PC-3 (cell line): ENCODE measurements at regions not wholly inside any gene's neighbourhood (a gene's known extent, or its start where the extent isn't known, plus 50 kb on each side); places are given as distances from the start of the nearest gene placed in this dataset.

ENCODE experiments used
- ATAC-seq: fragments of 200-7000 bp; cut with Tn5 transposase; 2 replicates; pipeline ENCODE4 v1.9.1; 2020; ENCODE audit warnings: mild to moderate bottlenecking, moderate library complexity
- BruUV-seq: library from RNA; stranded (reverse); fragments of 400-500 nt; replicated peaks from 2 replicates; lab custom pipeline; 2021; lab: Mats Ljungman, UMichigan
- CTCF ChIA-PET: fragments of 300-600 bp; sonication (Branson Sonifier 250); formaldehyde crosslinking; loops from one replicate; lab custom pipeline; 2022; ENCODE audit warnings: antibody characterized with exemption; lab: Charles Lee
- POLR2A ChIA-PET: fragments of 300-600 bp; sonication (Branson Sonifier 250); formaldehyde crosslinking; loops from one replicate; lab custom pipeline; 2022; ENCODE audit warnings: antibody characterized with exemption; ENCODE audit not compliant: unreplicated experiment; lab: Charles Lee
- DNase-seq: peaks from one replicate; pipeline ENCODE4 v3.0.0-alpha.2; 2015
- H2AFZ ChIP-seq: fragments of 300-600 bp; sonication (generic); 2 replicates; pipeline ENCODE4 v1.6.0; 2016; ENCODE audit warnings: antibody characterized with exemption, low read length
- H3F3A ChIP-seq: fragments of 300-600 bp; sonication (generic); one replicate; pipeline ENCODE4 v1.6.0; 2017; ENCODE audit warnings: antibody characterized with exemption, low read length, control low read depth, mild to moderate bottlenecking; ENCODE audit not compliant: unreplicated experiment
- H3K27ac ChIP-seq: fragments of 300-600 bp; sonication (generic); 2 replicates; pipeline ENCODE4 v1.5.1; 2016; ENCODE audit warnings: mild to moderate bottlenecking, low read length
- H3K27me3 ChIP-seq: fragments of 300-600 bp; sonication (generic); 2 replicates; pipeline ENCODE4 v1.6.1; 2016; ENCODE audit warnings: low read length, mixed read lengths
- H3K36me3 ChIP-seq: fragments of 300-600 bp; sonication (generic); 2 replicates; pipeline ENCODE4 v1.6.1; 2016; ENCODE audit warnings: low read depth, mixed run types, low read length, mixed read lengths
- H3K4me1 ChIP-seq: fragments of 300-600 bp; sonication (generic); 2 replicates; pipeline ENCODE4 v1.5.1; 2016; ENCODE audit warnings: low read length; ENCODE audit not compliant: insufficient read depth
- H3K4me2 ChIP-seq: fragments of 300-600 bp; sonication (generic); 2 replicates; pipeline ENCODE4 v1.6.0; 2016; ENCODE audit warnings: low read length
- H3K4me3 ChIP-seq: fragments of 300-600 bp; sonication (generic); 2 replicates; pipeline ENCODE4 v1.5.1; 2016; ENCODE audit warnings: mild to moderate bottlenecking, low read length, mixed read lengths
- H3K79me2 ChIP-seq: fragments of 300-600 bp; sonication (generic); 2 replicates; pipeline ENCODE4 v1.6.1; 2017; ENCODE audit warnings: low read length, mixed read lengths
- H3K9ac ChIP-seq: fragments of 300-600 bp; sonication (generic); 2 replicates; pipeline ENCODE4 v1.6.0; 2016; ENCODE audit warnings: mild to moderate bottlenecking, low read length
- H3K9me2 ChIP-seq: fragments of 300-600 bp; sonication (generic); replicated peaks from 2 replicates; pipeline ENCODE4 v1.6.1; 2016; ENCODE audit warnings: mixed run types, low read length, mixed read lengths
- H3K9me3 ChIP-seq: fragments of 300-600 bp; sonication (generic); 2 replicates; pipeline ENCODE4 v1.6.1; 2016; ENCODE audit warnings: low read length, mixed read lengths
- H4K20me1 ChIP-seq: fragments of 300-600 bp; sonication (generic); 2 replicates; pipeline ENCODE4 v1.6.1; 2016; ENCODE audit warnings: low read length, mixed read lengths
- EZH2 ChIP-seq: fragments of 300-600 bp; sonication (generic); IDR thresholded peaks from one replicate; pipeline ENCODE4 v1.6.1; 2017; ENCODE audit warnings: antibody characterized with exemption, mild to moderate bottlenecking, low read length; ENCODE audit not compliant: unreplicated experiment
- EZH2phosphoT487 ChIP-seq: fragments of 300-600 bp; sonication (generic); IDR thresholded peaks from 2 replicates; pipeline ENCODE4 v1.6.1; 2018; ENCODE audit warnings: mild to moderate bottlenecking, antibody characterized with exemption, low read length, borderline replicate concordance
- intact Hi-C: fragments of 100-400 bp; cut with micrococcal nuclease; formaldehyde crosslinking; loops from 2 replicates; pipeline ENCODE4 v1.9.0; 2023
- TF ChIP-seq, protein P1 (sequence below): fragments of 300-600 bp; sonication (generic); conservative IDR thresholded peaks from 2 replicates; pipeline ENCODE4 v1.5.1; 2017; ENCODE audit warnings: antibody characterized with exemption, low read depth, mild to moderate bottlenecking, low read length

DNA sequence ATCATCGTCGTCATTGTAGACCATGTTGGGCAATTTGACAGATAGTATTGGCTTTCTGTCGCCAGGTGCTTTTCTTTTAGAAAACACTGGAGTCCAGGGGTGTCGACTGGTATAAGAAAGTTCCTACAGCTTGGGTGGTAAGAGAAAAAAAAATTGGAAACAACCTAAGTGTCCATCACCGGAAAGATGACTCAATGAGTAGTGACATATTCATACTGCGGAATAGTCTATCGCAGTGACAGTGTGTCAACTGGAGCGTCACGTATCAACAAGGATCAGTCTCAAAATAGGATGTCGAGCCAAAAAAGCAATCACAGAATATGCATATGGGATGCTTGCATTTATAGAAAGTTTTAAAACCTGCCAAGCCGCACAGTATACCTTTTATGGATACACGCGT lies 157.6 kb downstream of the MN1 start:
- TF ChIP-seq, protein P1, sequence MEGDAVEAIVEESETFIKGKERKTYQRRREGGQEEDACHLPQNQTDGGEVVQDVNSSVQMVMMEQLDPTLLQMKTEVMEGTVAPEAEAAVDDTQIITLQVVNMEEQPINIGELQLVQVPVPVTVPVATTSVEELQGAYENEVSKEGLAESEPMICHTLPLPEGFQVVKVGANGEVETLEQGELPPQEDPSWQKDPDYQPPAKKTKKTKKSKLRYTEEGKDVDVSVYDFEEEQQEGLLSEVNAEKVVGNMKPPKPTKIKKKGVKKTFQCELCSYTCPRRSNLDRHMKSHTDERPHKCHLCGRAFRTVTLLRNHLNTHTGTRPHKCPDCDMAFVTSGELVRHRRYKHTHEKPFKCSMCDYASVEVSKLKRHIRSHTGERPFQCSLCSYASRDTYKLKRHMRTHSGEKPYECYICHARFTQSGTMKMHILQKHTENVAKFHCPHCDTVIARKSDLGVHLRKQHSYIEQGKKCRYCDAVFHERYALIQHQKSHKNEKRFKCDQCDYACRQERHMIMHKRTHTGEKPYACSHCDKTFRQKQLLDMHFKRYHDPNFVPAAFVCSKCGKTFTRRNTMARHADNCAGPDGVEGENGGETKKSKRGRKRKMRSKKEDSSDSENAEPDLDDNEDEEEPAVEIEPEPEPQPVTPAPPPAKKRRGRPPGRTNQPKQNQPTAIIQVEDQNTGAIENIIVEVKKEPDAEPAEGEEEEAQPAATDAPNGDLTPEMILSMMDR = no peak
- no peak for TF ChIP-seq EZH2
- no peak for TF ChIP-seq EZH2phosphoT487
- no peaks in the 10 kb centered on the region for H3K4me1 ChIP-seq
- ChIA-PET CTCF (no interaction called here), POLR2A (no interaction called here)
- H3K4me2 ChIP-seq = no peak overlapping the region
- H3K9ac ChIP-seq = no peak overlapping the region
- BruUV-seq = no TSS peak
- H3F3A ChIP-seq = no peaks in the 10 kb centered on the region
- no peak overlapping the region for H3K4me3 ChIP-seq
- no peaks in the 10 kb centered on the region for H3K36me3 ChIP-seq
- no peak for DNase-seq
- ATAC-seq = no peak
- no peaks in the 10 kb centered on the region for H3K79me2 ChIP-seq
- H2AFZ ChIP-seq = no peak overlapping the region
- no peaks in the 10 kb centered on the region for H4K20me1 ChIP-seq
- intact Hi-C loops = no loop called here
- no peaks in the 10 kb centered on the region for H3K9me3 ChIP-seq
- H3K9me2 ChIP-seq = no peaks in the 10 kb centered on the region
- no peak overlapping the region for H3K27ac ChIP-seq
- H3K27me3 ChIP-seq = no peaks in the 10 kb centered on the region

DNA sequence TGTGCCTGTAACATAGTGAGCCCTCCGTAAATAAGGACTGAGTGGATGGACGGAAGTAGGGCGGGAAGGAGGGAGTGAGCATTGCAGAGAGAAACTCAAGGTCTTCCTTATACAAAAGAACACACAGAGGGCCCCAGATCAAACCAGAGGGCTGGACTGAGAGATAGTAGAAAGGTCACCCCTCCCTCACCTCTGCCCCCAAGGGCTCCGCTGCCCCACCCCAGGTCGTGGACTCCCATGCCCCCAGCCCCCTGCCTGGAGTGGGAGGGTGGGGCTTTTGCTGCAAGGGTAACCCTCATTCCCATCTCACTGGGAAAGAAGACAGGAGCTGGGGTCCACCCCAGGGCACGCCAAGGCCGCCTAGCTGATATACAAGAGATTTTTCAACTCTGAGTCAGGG lies 157.0 kb downstream of the MN1 start:
- Histone ChIP-seq H3K4me3 (no peak overlapping the region), H3K4me1 (no peaks in the 10 kb centered on the region), H3K4me2 (no peak overlapping the region), H3F3A (no peaks in the 10 kb centered on the region), H3K27me3 (no peaks in the 10 kb centered on the region), H3K36me3 (no peaks in the 10 kb centered on the region), H3K9me2 (no peaks in the 10 kb centered on the region), H3K9me3 (no peaks in the 10 kb centered on the region), H2AFZ (no peak overlapping the region), H3K27ac (no peak overlapping the region), H3K79me2 (no peaks in the 10 kb centered on the region), H3K9ac (no peak overlapping the region), H4K20me1 (no peaks in the 10 kb centered on the region)
- TF ChIP-seq, protein P1 = no peak
- TF ChIP-seq EZH2phosphoT487 = no peak
- no peak for TF ChIP-seq EZH2
- ATAC-seq = no peak
- CTCF ChIA-PET = no interaction called here
- POLR2A ChIA-PET = no interaction called here
- BruUV-seq = no TSS peak
- intact Hi-C loops = no loop called here
- no peak for DNase-seq

DNA sequence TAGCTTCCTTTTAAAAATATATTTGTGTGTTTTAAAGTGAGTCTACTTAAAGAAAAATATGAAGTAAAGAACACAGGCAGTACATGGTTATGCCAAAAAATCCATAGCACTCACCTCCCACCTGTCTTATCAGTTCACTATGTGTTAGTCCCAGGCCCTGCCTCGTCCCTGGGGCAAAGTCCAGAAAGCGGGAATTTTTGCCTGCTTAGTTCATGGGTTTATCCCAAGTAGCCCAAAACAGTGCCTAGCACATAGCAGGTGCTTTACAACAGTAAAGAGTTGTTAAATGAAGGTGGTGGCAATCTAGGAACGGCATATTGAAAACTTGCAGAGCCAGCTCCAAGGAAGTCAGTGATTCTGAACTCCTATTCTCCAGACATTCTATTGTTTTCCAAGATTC lies 154.0 kb downstream of the MN1 start:
- Histone ChIP-seq H3K4me3 (no peak overlapping the region), H4K20me1 (no peaks in the 10 kb centered on the region), H2AFZ (no peak overlapping the region), H3K27ac (no peak overlapping the region), H3K9ac (no peak overlapping the region), H3K36me3 (no peaks in the 10 kb centered on the region), H3K4me1 (no peaks in the 10 kb centered on the region), H3K9me3 (no peaks in the 10 kb centered on the region), H3K4me2 (no peak overlapping the region), H3K79me2 (no peaks in the 10 kb centered on the region), H3K9me2 (no peaks in the 10 kb centered on the region), H3F3A (no peaks in the 10 kb centered on the region), H3K27me3 (no peaks in the 10 kb centered on the region)
- TF ChIP-seq, protein P1 = no peak
- no peak for TF ChIP-seq EZH2phosphoT487
- no peak for TF ChIP-seq EZH2
- no peak for DNase-seq
- BruUV-seq = no TSS peak
- ChIA-PET CTCF (no interaction called here), POLR2A (no interaction called here)
- no peak for ATAC-seq
- intact Hi-C loops = no loop called here
